Mesenchymal stem cell (in vitro differentiated cells and primary cell): ENCODE measurements at regions not wholly inside any gene's neighbourhood (a gene's known extent, or its start where the extent isn't known, plus 50 kb on each side); places are given as distances from the start of the nearest gene placed in this dataset.

Source experiments
- DNase-seq: peaks from one replicate; pipeline ENCODE4 v3.0.0-alpha.2; 2013
- H2AFZ ChIP-seq: one replicate; pipeline ENCODE4 v1.6.1; 2013; ENCODE audit warnings: low read depth, mild to moderate bottlenecking, control low read depth, inconsistent platforms, low read length, moderate library complexity
- H2AK5ac ChIP-seq: 2 replicates; pipeline ENCODE4 v1.6.1; 2013; ENCODE audit warnings: low read length, moderate library complexity, mild to moderate bottlenecking, inconsistent platforms; ENCODE audit not compliant: severe bottlenecking
- H2BK120ac ChIP-seq: one replicate; pipeline ENCODE4 v1.6.1; 2013; ENCODE audit warnings: low read depth, mild to moderate bottlenecking, inconsistent platforms, low read length, moderate library complexity
- H2BK12ac ChIP-seq, 2 experiments: one replicate each; pipeline ENCODE4 v1.6.1; 2013; ENCODE audit warnings: inconsistent platforms in 2 of 2, low read length in 2 of 2, mild to moderate bottlenecking in 2 of 2, moderate library complexity in 2 of 2, control low read depth in 1 of 2
- H2BK15ac ChIP-seq: one replicate; pipeline ENCODE4 v1.6.1; 2013; ENCODE audit warnings: mild to moderate bottlenecking, low read depth, inconsistent platforms; ENCODE audit not compliant: poor library complexity, severe bottlenecking
- H2BK5ac ChIP-seq: 2 replicates; pipeline ENCODE4 v1.6.1; 2013; ENCODE audit warnings: low read depth, mild to moderate bottlenecking, low read length, control low read depth, inconsistent platforms; ENCODE audit not compliant: poor library complexity, severe bottlenecking
- H3K14ac ChIP-seq, 2 experiments: one replicate each; pipeline ENCODE4 v1.6.1; 2013; ENCODE audit warnings: inconsistent platforms in 2 of 2, low read length in 2 of 2, control low read depth in 1 of 2, mild to moderate bottlenecking in 1 of 2, moderate library complexity in 1 of 2
- H3K18ac ChIP-seq, 2 experiments: one replicate each; pipeline ENCODE4 v1.6.1; 2013; ENCODE audit warnings: inconsistent platforms in 2 of 2, low read length in 2 of 2, control low read depth in 1 of 2, low read depth in 1 of 2, mild to moderate bottlenecking in 1 of 2
- H3K23ac ChIP-seq, 2 experiments: one replicate each; pipeline ENCODE4 v1.6.1; 2013; ENCODE audit warnings: inconsistent platforms in 2 of 2, low read length in 2 of 2, mild to moderate bottlenecking in 2 of 2, moderate library complexity in 2 of 2, control low read depth in 1 of 2
- H3K27ac ChIP-seq: 2 replicates; pipeline ENCODE4 v1.5.1; 2013; ENCODE audit warnings: mild to moderate bottlenecking, moderate library complexity, low read length, control low read depth, inconsistent platforms; ENCODE audit not compliant: poor library complexity, severe bottlenecking
- H3K27me3 ChIP-seq, 2 experiments: 2 replicates each; pipeline versions ENCODE4 v1.6.1 to v1.7.0; 2013; ENCODE audit warnings: low read length in 2 of 2, mild to moderate bottlenecking in 2 of 2, moderate library complexity in 2 of 2, control low read depth in 1 of 2, inconsistent platforms in 1 of 2; ENCODE audit not compliant: control insufficient read depth in 1 of 2, insufficient read depth in 1 of 2
- H3K36me3 ChIP-seq, 2 experiments: 2 replicates each; pipeline versions ENCODE4 v1.6.1 to v1.7.0; 2013; ENCODE audit warnings: low read length in 2 of 2, control low read depth in 1 of 2, inconsistent platforms in 1 of 2, low read depth in 1 of 2, mild to moderate bottlenecking in 1 of 2; ENCODE audit not compliant: insufficient read depth in 2 of 2, control insufficient read depth in 1 of 2
- H3K4ac ChIP-seq, 2 experiments: one replicate each; pipeline ENCODE4 v1.6.1; 2013; ENCODE audit warnings: inconsistent platforms in 2 of 2, low read length in 2 of 2, mild to moderate bottlenecking in 2 of 2, moderate library complexity in 2 of 2, control low read depth in 1 of 2, low read depth in 1 of 2
- H3K4me1 ChIP-seq: 2 replicates; pipeline ENCODE4 v1.6.1; 2013; ENCODE audit warnings: low read depth, low read length, control low read depth; ENCODE audit not compliant: control insufficient read depth, insufficient read depth
- H3K4me2 ChIP-seq: 2 replicates; pipeline ENCODE4 v1.6.1; 2013; ENCODE audit warnings: low read length, mild to moderate bottlenecking, inconsistent platforms; ENCODE audit not compliant: poor library complexity, severe bottlenecking
- H3K4me3 ChIP-seq, 2 experiments: 2 replicates each; pipeline versions ENCODE4 v1.5.1 to v1.7.0; 2013; ENCODE audit warnings: low read length in 2 of 2, mild to moderate bottlenecking in 2 of 2, control low read depth in 1 of 2, low read depth in 1 of 2; ENCODE audit not compliant: insufficient read depth in 1 of 2
- H3K79me1 ChIP-seq: replicated peaks from 2 replicates; pipeline ENCODE4 v1.6.1; 2013; ENCODE audit warnings: mild to moderate bottlenecking, control low read depth, low read length, inconsistent platforms; ENCODE audit not compliant: poor library complexity, severe bottlenecking
- H3K9ac ChIP-seq: 2 replicates; pipeline ENCODE4 v1.7.0; 2013; ENCODE audit warnings: mild to moderate bottlenecking, low read length, moderate library complexity
- H3K9me3 ChIP-seq: 2 replicates; pipeline ENCODE4 v1.7.0; 2013; ENCODE audit warnings: mild to moderate bottlenecking, low read length; ENCODE audit not compliant: control insufficient read depth
- H4K8ac ChIP-seq: one replicate; pipeline ENCODE4 v1.6.1; 2013; ENCODE audit warnings: inconsistent platforms, mild to moderate bottlenecking, low read length, moderate library complexity
- H4K91ac ChIP-seq: one replicate; pipeline ENCODE4 v1.6.1; 2013; ENCODE audit warnings: mild to moderate bottlenecking, low read length, inconsistent platforms
- WGBS: methylation state at CpG from one replicate; pipeline ENCODE4 v1.1.7; 2013; ENCODE audit warnings: mixed read lengths; 5-methylcytosine and 5-hydroxymethylcytosine counted together

- Histone ChIP-seq H4K91ac (no peak overlapping the region), H3K4me3 (no peak overlapping the region), H2BK120ac (no peak overlapping the region), H3K18ac (no peak overlapping the region), H3K27me3 (peaks cover 9 to 71% of the 10 kb centered on the region in 2 experiments), H2AFZ (no peak overlapping the region), H3K36me3 (no peaks in the 10 kb centered on the region), H3K4me2 (no peak overlapping the region), H2AK5ac (no peak overlapping the region), H2BK5ac (no peak overlapping the region), H2BK15ac (no peak overlapping the region), H3K23ac (no peak overlapping the region), H3K79me1 (no peaks in the 10 kb centered on the region), H3K9ac (no peak overlapping the region), H3K4ac (no peak overlapping the region), H2BK12ac (no peak overlapping the region), H3K4me1 (no peaks in the 10 kb centered on the region), H3K27ac (no peak overlapping the region), H3K9me3 (peaks cover 4% of the 10 kb centered on the region), H4K8ac (no peak overlapping the region), H3K14ac (no peak overlapping the region)
- WGBS, result 85% methylated on average over 3 of the region's 5 CpGs
- no peak for DNase-seq
These were observed 119.1 kb downstream of the ZNF280B start for GRCh38 chr22:22389467-22389866.

GRCh38 chr22:22390989-22391388, 117.6 kb downstream of the ZNF280B start:
- no peak overlapping the region for H3K4me3 ChIP-seq
- DNase-seq, result no peak
- 75% methylated on average over 4 of the region's 4 CpGs for whole genome bisulfite sequencing
- H3K9me3 ChIP-seq, result peaks cover 4% of the 10 kb centered on the region
- no peak overlapping the region for H2BK5ac ChIP-seq
- no peak overlapping the region for H2BK15ac ChIP-seq
- no peak overlapping the region for H2BK120ac ChIP-seq
- H3K79me1 ChIP-seq, result no peaks in the 10 kb centered on the region
- H3K18ac ChIP-seq, result no peak overlapping the region
- H3K9ac ChIP-seq, result no peak overlapping the region
- no peak overlapping the region for H2BK12ac ChIP-seq
- H3K14ac ChIP-seq, result no peak overlapping the region
- H3K4me2 ChIP-seq, result no peak overlapping the region
- no peak overlapping the region for H2AFZ ChIP-seq
- H4K8ac ChIP-seq, result no peak overlapping the region
- no peak overlapping the region for H3K27ac ChIP-seq
- H3K4me1 ChIP-seq, result no peaks in the 10 kb centered on the region
- no peak overlapping the region for H3K23ac ChIP-seq
- no peak overlapping the region for H2AK5ac ChIP-seq
- H3K27me3 ChIP-seq, result peaks cover 9 to 58% of the 10 kb centered on the region in 2 experiments
- H4K91ac ChIP-seq, result no peak overlapping the region
- no peaks in the 10 kb centered on the region for H3K36me3 ChIP-seq
- no peak overlapping the region for H3K4ac ChIP-seq

- H3K9ac ChIP-seq, result no peak overlapping the region
- H2BK15ac ChIP-seq, result no peak overlapping the region
- no peak overlapping the region for H4K91ac ChIP-seq
- no peaks in the 10 kb centered on the region for H3K36me3 ChIP-seq
- no peak overlapping the region for H2BK120ac ChIP-seq
- H2AK5ac ChIP-seq, result no peak overlapping the region
- no peak overlapping the region for H3K23ac ChIP-seq
- H3K79me1 ChIP-seq, result no peaks in the 10 kb centered on the region
- H3K4ac ChIP-seq, result no peak overlapping the region
- no peak overlapping the region for H3K18ac ChIP-seq
- no peak overlapping the region for H3K27ac ChIP-seq
- peaks cover 9 to 53% of the 10 kb centered on the region in 2 experiments for H3K27me3 ChIP-seq
- no peak for DNase-seq
- H4K8ac ChIP-seq, result no peak overlapping the region
- no peak overlapping the region for H2BK12ac ChIP-seq
- no peak overlapping the region for H3K4me2 ChIP-seq
- H2BK5ac ChIP-seq, result no peak overlapping the region
- H3K4me3 ChIP-seq, result no peak overlapping the region
- H3K9me3 ChIP-seq, result peaks cover 4% of the 10 kb centered on the region
- no peak overlapping the region for H3K14ac ChIP-seq
- H2AFZ ChIP-seq, result no peak overlapping the region
- no peaks in the 10 kb centered on the region for H3K4me1 ChIP-seq
These were observed 117.0 kb downstream of the ZNF280B start for GRCh38 chr22:22391543-22391942.

GRCh38 chr22:22392131-22392530, 116.4 kb downstream of the ZNF280B start:
- H2BK120ac ChIP-seq, result no peak overlapping the region
- WGBS, result 42% methylated on average over 3 of the region's 4 CpGs
- no peak overlapping the region for H4K8ac ChIP-seq
- H4K91ac ChIP-seq, result no peak overlapping the region
- no peak overlapping the region for H2BK15ac ChIP-seq
- H2BK5ac ChIP-seq, result no peak overlapping the region
- no peaks in the 10 kb centered on the region for H3K36me3 ChIP-seq
- H3K79me1 ChIP-seq, result no peaks in the 10 kb centered on the region
- no peak overlapping the region for H3K23ac ChIP-seq
- H2BK12ac ChIP-seq, result no peak overlapping the region
- H3K4me1 ChIP-seq, result peaks cover 2% of the 10 kb centered on the region
- no peak overlapping the region for H3K9ac ChIP-seq
- no peak overlapping the region for H3K4me3 ChIP-seq
- H3K4me2 ChIP-seq, result no peak overlapping the region
- H3K9me3 ChIP-seq, result peaks cover 4% of the 10 kb centered on the region
- H3K27me3 ChIP-seq, result peaks cover 13 to 49% of the 10 kb centered on the region in 2 experiments
- DNase-seq, result no peak
- H3K4ac ChIP-seq, result no peak overlapping the region
- no peak overlapping the region for H2AK5ac ChIP-seq
- no peak overlapping the region for H3K18ac ChIP-seq
- H3K27ac ChIP-seq, result no peak overlapping the region
- no peak overlapping the region for H3K14ac ChIP-seq
- no peak overlapping the region for H2AFZ ChIP-seq
